Fibroblast of mammary gland (primary cell): ENCODE measurements at regions not wholly inside any gene's neighbourhood (a gene's known extent, or its start where the extent isn't known, plus 50 kb on each side); places are given as distances from the start of the nearest gene placed in this dataset.

Experiments used
- DNase-seq: peaks from one replicate; pipeline ENCODE4 v3.0.0-alpha.2; 2010; ENCODE audit warnings: low read depth
- H3K4me3 ChIP-seq: 2 replicates; pipeline ENCODE4 v1.5.1; 2011; ENCODE audit warnings: low read depth, mild to moderate bottlenecking, low read length, moderate library complexity; ENCODE audit not compliant: control insufficient read depth
- CTCF ChIP-seq: conservative IDR thresholded peaks from 2 replicates; pipeline ENCODE4 v1.5.1; 2011; ENCODE audit warnings: low read depth, low read length, inconsistent platforms; ENCODE audit not compliant: control insufficient read depth, insufficient read depth

GRCh38 chr16:26554030-26554429 is 512.7 kb upstream of the C16orf82 start:
- TF ChIP-seq CTCF = no peak
- no peak for DNase-seq
- no peak overlapping the region for H3K4me3 ChIP-seq

GRCh38 chr16:26561303-26561702 is 505.4 kb upstream of the C16orf82 start:
- no peak overlapping the region for H3K4me3 ChIP-seq
- no peak for TF ChIP-seq CTCF
- no peak for DNase-seq

- no peak for DNase-seq
- no peak overlapping the region for H3K4me3 ChIP-seq
- no peak for TF ChIP-seq CTCF
Measured at GRCh38 chr16:26563018-26563417, 503.7 kb upstream of the C16orf82 start.

- DNase-seq = no peak
- no peak for TF ChIP-seq CTCF
- no peak overlapping the region for H3K4me3 ChIP-seq
Measured at GRCh38 chr16:26567356-26567755, 499.4 kb upstream of the C16orf82 start.

- no peak for DNase-seq
- TF ChIP-seq CTCF = no peak
- H3K4me3 ChIP-seq = no peak overlapping the region
Measured at GRCh38 chr16:26569793-26570192, 496.9 kb upstream of the C16orf82 start.

- DNase-seq = no peak
- no peak for TF ChIP-seq CTCF
- H3K4me3 ChIP-seq = no peak overlapping the region
Measured at GRCh38 chr16:26578748-26579147, 488.0 kb upstream of the C16orf82 start.

- TF ChIP-seq CTCF = no peak
- H3K4me3 ChIP-seq = no peak overlapping the region
- no peak for DNase-seq
Measured at GRCh38 chr16:26583803-26584202, 482.9 kb upstream of the C16orf82 start.
